ENCODE measurements at regions not wholly inside any gene's neighbourhood (a gene's known extent, or its start where the extent isn't known, plus 50 kb on each side); places are given as distances from the start of the nearest gene placed in this dataset.

DNA sequence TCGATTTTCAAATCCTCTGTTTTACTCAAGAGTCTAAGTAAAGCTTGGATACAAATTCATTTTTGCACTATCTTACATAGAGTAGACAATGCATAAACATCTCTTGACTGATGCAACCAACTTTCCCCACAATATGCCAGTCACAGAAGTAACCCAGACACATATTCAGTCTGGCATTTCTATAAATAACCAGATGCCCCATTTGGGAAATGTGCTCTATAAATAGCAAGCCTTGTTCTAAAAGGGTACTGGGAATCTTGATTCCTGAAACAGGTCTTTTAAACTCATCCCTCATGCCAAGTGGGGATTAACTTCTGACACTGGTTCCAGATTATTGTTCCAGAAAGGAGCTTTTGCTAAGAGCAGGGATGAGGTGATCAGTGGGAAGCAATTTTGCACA, 411.7 kb downstream of the EPM2A start:
- H3K9me3 ChIP-seq (ENCODE audit: control insufficient read depth in 2 of 2, insufficient read depth in 1 of 2, low read length in 1 of 2) = no peaks in the 10 kb centered on the region
- H3K4me3 ChIP-seq (ENCODE audit: low read length in 2 of 2) = no peak overlapping the region
- no peak for DNase-seq (ENCODE audit: low read depth in 6 of 9, low spot score in 9 of 9)
- WGBS = 86% methylated on average over 1 of the region's 1 CpG
- H3K27me3 ChIP-seq (ENCODE audit: control insufficient read depth in 2 of 2, insufficient read depth in 1 of 2, low read length in 1 of 2) = no peaks in the 10 kb centered on the region
- no peaks in the 10 kb centered on the region for H3K4me1 ChIP-seq (ENCODE audit: control insufficient read depth in 2 of 2, insufficient read depth in 2 of 2, low read length in 2 of 2)
- H3K27ac ChIP-seq (ENCODE audit: low read depth in 1 of 2, low read length in 1 of 2) = no peak overlapping the region
- no peaks in the 10 kb centered on the region for H3K36me3 ChIP-seq (ENCODE audit: control insufficient read depth in 2 of 2, insufficient read depth in 2 of 2, low read length in 1 of 2)

GRCh38 chr6:145327586-145327985, 407.7 kb downstream of the EPM2A start:
- Histone ChIP-seq H3K27me3 (ENCODE audit: control insufficient read depth in 2 of 2, insufficient read depth in 1 of 2, low read length in 1 of 2) (no peaks in the 10 kb centered on the region), H3K9me3 (ENCODE audit: control insufficient read depth in 2 of 2, insufficient read depth in 1 of 2, low read length in 1 of 2) (no peaks in the 10 kb centered on the region), H3K4me3 (ENCODE audit: low read length in 2 of 2) (no peak overlapping the region), H3K4me1 (ENCODE audit: control insufficient read depth in 2 of 2, insufficient read depth in 2 of 2, low read length in 2 of 2) (no peaks in the 10 kb centered on the region), H3K36me3 (ENCODE audit: control insufficient read depth in 2 of 2, insufficient read depth in 2 of 2, low read length in 1 of 2) (no peaks in the 10 kb centered on the region), H3K27ac (ENCODE audit: low read depth in 1 of 2, low read length in 1 of 2) (no peak overlapping the region)
- 71% methylated on average over 2 of the region's 2 CpGs for WGBS
- no peak for DNase-seq (ENCODE audit: low read depth in 6 of 9, low spot score in 9 of 9)

DNA sequence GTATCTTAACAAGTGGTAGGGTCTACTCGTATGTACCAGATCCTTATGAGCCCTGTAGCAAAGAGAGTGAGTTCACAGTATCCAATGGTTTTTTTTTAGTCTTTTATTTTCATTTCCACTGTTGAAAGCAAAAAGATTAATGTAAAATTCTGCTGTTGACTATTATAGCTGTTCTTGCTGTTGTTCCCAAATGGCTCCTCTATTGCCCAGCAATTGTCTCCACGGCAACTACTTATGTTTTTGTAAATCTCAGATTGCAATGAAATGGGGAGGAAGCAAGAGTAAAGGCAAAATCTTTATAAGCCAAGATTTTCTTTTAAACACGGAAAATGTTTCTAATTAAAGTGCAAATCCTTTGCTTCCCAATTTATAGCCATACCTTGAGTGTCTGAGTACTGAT, 406.1 kb downstream of the EPM2A start:
- no peaks in the 10 kb centered on the region for H3K27me3 ChIP-seq (ENCODE audit: control insufficient read depth in 2 of 2, insufficient read depth in 1 of 2, low read length in 1 of 2)
- H3K4me3 ChIP-seq (ENCODE audit: low read length in 2 of 2) = no peak overlapping the region
- no peaks in the 10 kb centered on the region for H3K9me3 ChIP-seq (ENCODE audit: control insufficient read depth in 2 of 2, insufficient read depth in 1 of 2, low read length in 1 of 2)
- no peaks in the 10 kb centered on the region for H3K36me3 ChIP-seq (ENCODE audit: control insufficient read depth in 2 of 2, insufficient read depth in 2 of 2, low read length in 1 of 2)
- no peaks in the 10 kb centered on the region for H3K4me1 ChIP-seq (ENCODE audit: control insufficient read depth in 2 of 2, insufficient read depth in 2 of 2, low read length in 2 of 2)
- WGBS = 92% methylated on average over 3 of the region's 3 CpGs
- no peak overlapping the region for H3K27ac ChIP-seq (ENCODE audit: low read depth in 1 of 2, low read length in 1 of 2)
- DNase-seq (ENCODE audit: low read depth in 6 of 9, low spot score in 9 of 9) = no peak

DNA sequence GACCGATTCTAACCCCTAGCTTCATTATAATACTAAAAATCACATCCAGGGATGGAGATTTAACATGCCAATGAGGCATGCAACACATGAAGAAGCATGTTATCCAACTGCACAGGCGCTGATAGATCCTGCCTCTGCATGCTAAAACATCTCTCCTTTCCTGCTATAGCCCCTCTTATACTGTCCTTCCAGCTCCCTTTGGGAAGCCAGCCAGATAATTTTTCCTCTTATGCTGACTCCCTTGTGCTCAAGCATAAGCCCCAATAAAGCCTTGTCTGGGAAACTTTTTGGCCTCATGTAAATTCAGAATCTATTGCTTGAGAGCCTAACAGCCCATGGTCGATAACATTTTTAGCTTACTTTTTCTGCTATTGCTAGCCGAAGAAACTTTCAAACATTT, 404.3 kb downstream of the EPM2A start:
- 93% methylated on average over 4 of the region's 4 CpGs for WGBS
- H3K27me3 ChIP-seq (ENCODE audit: control insufficient read depth in 2 of 2, insufficient read depth in 1 of 2, low read length in 1 of 2) = no peaks in the 10 kb centered on the region
- H3K36me3 ChIP-seq (ENCODE audit: control insufficient read depth in 2 of 2, insufficient read depth in 2 of 2, low read length in 1 of 2) = no peaks in the 10 kb centered on the region
- DNase-seq (ENCODE audit: low read depth in 6 of 9, low spot score in 9 of 9) = no peak
- no peak overlapping the region for H3K4me3 ChIP-seq (ENCODE audit: low read length in 2 of 2)
- no peak overlapping the region for H3K27ac ChIP-seq (ENCODE audit: low read depth in 1 of 2, low read length in 1 of 2)
- H3K4me1 ChIP-seq (ENCODE audit: control insufficient read depth in 2 of 2, insufficient read depth in 2 of 2, low read length in 2 of 2) = no peaks in the 10 kb centered on the region
- H3K9me3 ChIP-seq (ENCODE audit: control insufficient read depth in 2 of 2, insufficient read depth in 1 of 2, low read length in 1 of 2) = no peaks in the 10 kb centered on the region

DNA sequence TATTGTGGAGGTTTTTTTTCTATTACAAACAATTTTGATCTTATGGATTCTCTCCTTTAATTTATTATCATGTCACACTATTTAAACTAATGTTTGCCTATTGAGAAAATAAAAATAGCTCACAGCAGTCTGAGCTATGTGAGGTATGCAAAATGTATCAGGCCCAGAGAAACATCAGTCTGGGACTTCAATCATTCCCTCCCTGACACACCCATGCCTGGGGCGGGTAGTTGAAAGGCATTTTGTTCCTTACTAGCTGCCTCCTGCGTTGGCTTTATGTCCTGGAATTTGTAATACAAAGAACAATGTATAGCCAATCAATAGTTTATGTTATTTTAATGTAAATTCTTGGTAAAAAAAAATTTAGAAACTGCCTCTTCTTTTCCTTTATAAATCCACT, 403.3 kb downstream of the EPM2A start:
- no peak overlapping the region for H3K4me3 ChIP-seq (ENCODE audit: low read length in 2 of 2)
- 56% methylated on average over 2 of the region's 2 CpGs for WGBS
- H3K4me1 ChIP-seq (ENCODE audit: control insufficient read depth in 2 of 2, insufficient read depth in 2 of 2, low read length in 2 of 2) = no peaks in the 10 kb centered on the region
- H3K9me3 ChIP-seq (ENCODE audit: control insufficient read depth in 2 of 2, insufficient read depth in 1 of 2, low read length in 1 of 2) = no peaks in the 10 kb centered on the region
- H3K27ac ChIP-seq (ENCODE audit: low read depth in 1 of 2, low read length in 1 of 2) = no peak overlapping the region
- no peak for DNase-seq (ENCODE audit: low read depth in 6 of 9, low spot score in 9 of 9)
- H3K27me3 ChIP-seq (ENCODE audit: control insufficient read depth in 2 of 2, insufficient read depth in 1 of 2, low read length in 1 of 2) = no peaks in the 10 kb centered on the region
- H3K36me3 ChIP-seq (ENCODE audit: control insufficient read depth in 2 of 2, insufficient read depth in 2 of 2, low read length in 1 of 2) = no peaks in the 10 kb centered on the region

GRCh38 chr6:145336119-145336518, 399.2 kb downstream of the EPM2A start:
- Histone ChIP-seq H3K4me3 (ENCODE audit: low read length in 2 of 2) (no peak overlapping the region), H3K27ac (ENCODE audit: low read depth in 1 of 2, low read length in 1 of 2) (no peak overlapping the region), H3K36me3 (ENCODE audit: control insufficient read depth in 2 of 2, insufficient read depth in 2 of 2, low read length in 1 of 2) (no peaks in the 10 kb centered on the region), H3K27me3 (ENCODE audit: control insufficient read depth in 2 of 2, insufficient read depth in 1 of 2, low read length in 1 of 2) (no peaks in the 10 kb centered on the region), H3K9me3 (ENCODE audit: control insufficient read depth in 2 of 2, insufficient read depth in 1 of 2, low read length in 1 of 2) (no peaks in the 10 kb centered on the region), H3K4me1 (ENCODE audit: control insufficient read depth in 2 of 2, insufficient read depth in 2 of 2, low read length in 2 of 2) (no peaks in the 10 kb centered on the region)
- DNase-seq (ENCODE audit: low read depth in 6 of 9, low spot score in 9 of 9) = no peak
- WGBS = 98% methylated on average over 4 of the region's 4 CpGs

- Histone ChIP-seq H3K36me3 (ENCODE audit: control insufficient read depth in 2 of 2, insufficient read depth in 2 of 2, low read length in 1 of 2) (no peaks in the 10 kb centered on the region), H3K4me3 (ENCODE audit: low read length in 2 of 2) (no peak overlapping the region), H3K9me3 (ENCODE audit: control insufficient read depth in 2 of 2, insufficient read depth in 1 of 2, low read length in 1 of 2) (no peaks in the 10 kb centered on the region), H3K27me3 (ENCODE audit: control insufficient read depth in 2 of 2, insufficient read depth in 1 of 2, low read length in 1 of 2) (no peaks in the 10 kb centered on the region), H3K27ac (ENCODE audit: low read depth in 1 of 2, low read length in 1 of 2) (no peak overlapping the region), H3K4me1 (ENCODE audit: control insufficient read depth in 2 of 2, insufficient read depth in 2 of 2, low read length in 2 of 2) (no peaks in the 10 kb centered on the region)
- DNase-seq (ENCODE audit: low read depth in 6 of 9, low spot score in 9 of 9) = no peak
- 85% methylated on average over 2 of the region's 2 CpGs for WGBS
These were observed 396.2 kb downstream of the EPM2A start for GRCh38 chr6:145339089-145339488.

DNA sequence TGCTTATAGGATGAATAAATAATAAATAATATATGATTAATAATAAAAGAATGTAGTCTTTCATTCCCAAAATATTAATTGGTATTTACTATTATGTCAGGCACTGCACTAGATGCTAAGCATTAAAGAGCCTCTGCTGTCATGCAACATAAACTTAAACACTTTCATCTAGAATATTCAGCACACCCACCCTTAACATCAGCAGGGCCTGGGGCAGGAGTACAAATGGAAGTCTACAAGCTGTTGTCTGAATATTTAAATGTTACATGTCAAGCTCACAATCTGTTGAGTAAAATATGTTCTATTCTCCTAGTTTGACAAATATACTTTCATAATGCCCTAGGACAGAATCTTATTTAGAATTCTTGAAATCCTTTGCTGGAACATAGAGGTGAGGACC, 395.1 kb downstream of the EPM2A start:
- no peaks in the 10 kb centered on the region for H3K27me3 ChIP-seq (ENCODE audit: control insufficient read depth in 2 of 2, insufficient read depth in 1 of 2, low read length in 1 of 2)
- no peaks in the 10 kb centered on the region for H3K9me3 ChIP-seq (ENCODE audit: control insufficient read depth in 2 of 2, insufficient read depth in 1 of 2, low read length in 1 of 2)
- no peaks in the 10 kb centered on the region for H3K36me3 ChIP-seq (ENCODE audit: control insufficient read depth in 2 of 2, insufficient read depth in 2 of 2, low read length in 1 of 2)
- no peak overlapping the region for H3K27ac ChIP-seq (ENCODE audit: low read depth in 1 of 2, low read length in 1 of 2)
- DNase-seq (ENCODE audit: low read depth in 6 of 9, low spot score in 9 of 9) = no peak
- H3K4me1 ChIP-seq (ENCODE audit: control insufficient read depth in 2 of 2, insufficient read depth in 2 of 2, low read length in 2 of 2) = no peaks in the 10 kb centered on the region
- no peak overlapping the region for H3K4me3 ChIP-seq (ENCODE audit: low read length in 2 of 2)

DNA sequence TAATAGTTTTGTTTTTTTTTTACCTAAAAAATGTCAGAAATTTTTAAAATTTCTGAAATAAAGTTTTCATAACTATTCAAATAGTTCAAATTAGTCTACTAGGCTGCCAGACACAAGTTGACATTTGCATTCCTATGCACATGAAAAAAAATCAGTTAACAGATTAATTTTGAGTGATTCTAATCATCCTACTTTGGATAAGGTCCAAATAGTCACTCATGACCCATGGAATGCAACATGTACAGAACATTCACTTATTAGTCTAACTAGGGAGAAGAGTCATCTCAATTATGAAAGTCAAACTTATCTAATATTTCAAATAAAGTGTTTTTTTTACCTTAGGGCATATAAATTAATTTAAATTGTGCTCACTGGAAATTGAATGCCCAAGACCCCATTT, 390.2 kb downstream of the EPM2A start:
- no peak overlapping the region for H3K27ac ChIP-seq (ENCODE audit: low read depth in 1 of 2, low read length in 1 of 2)
- H3K4me3 ChIP-seq (ENCODE audit: low read length in 2 of 2) = no peak overlapping the region
- no peaks in the 10 kb centered on the region for H3K27me3 ChIP-seq (ENCODE audit: control insufficient read depth in 2 of 2, insufficient read depth in 1 of 2, low read length in 1 of 2)
- no peaks in the 10 kb centered on the region for H3K4me1 ChIP-seq (ENCODE audit: control insufficient read depth in 2 of 2, insufficient read depth in 2 of 2, low read length in 2 of 2)
- no peaks in the 10 kb centered on the region for H3K36me3 ChIP-seq (ENCODE audit: control insufficient read depth in 2 of 2, insufficient read depth in 2 of 2, low read length in 1 of 2)
- H3K9me3 ChIP-seq (ENCODE audit: control insufficient read depth in 2 of 2, insufficient read depth in 1 of 2, low read length in 1 of 2) = no peaks in the 10 kb centered on the region
- no peak for DNase-seq (ENCODE audit: low read depth in 6 of 9, low spot score in 9 of 9)

- Histone ChIP-seq H3K27ac (ENCODE audit: low read depth in 1 of 2, low read length in 1 of 2) (no peak overlapping the region), H3K4me3 (ENCODE audit: low read length in 2 of 2) (no peak overlapping the region), H3K27me3 (ENCODE audit: control insufficient read depth in 2 of 2, insufficient read depth in 1 of 2, low read length in 1 of 2) (no peaks in the 10 kb centered on the region), H3K36me3 (ENCODE audit: control insufficient read depth in 2 of 2, insufficient read depth in 2 of 2, low read length in 1 of 2) (no peaks in the 10 kb centered on the region), H3K4me1 (ENCODE audit: control insufficient read depth in 2 of 2, insufficient read depth in 2 of 2, low read length in 2 of 2) (no peaks in the 10 kb centered on the region), H3K9me3 (ENCODE audit: control insufficient read depth in 2 of 2, insufficient read depth in 1 of 2, low read length in 1 of 2) (no peaks in the 10 kb centered on the region)
- DNase-seq (ENCODE audit: low read depth in 6 of 9, low spot score in 9 of 9) = no peak
- WGBS = 90% methylated on average over 2 of the region's 2 CpGs
These were observed 388.1 kb downstream of the EPM2A start for GRCh38 chr6:145347216-145347615.
